NT2/D1 (cell line): ENCODE measurements at regions not wholly inside any gene's neighbourhood (a gene's known extent, or its start where the extent isn't known, plus 50 kb on each side); places are given as distances from the start of the nearest gene placed in this dataset.

Experiments used
- YY1 ChIP-seq: IDR thresholded peaks from 2 replicates; pipeline ENCODE4 v1.6.1; 2011; ENCODE audit not compliant: insufficient read length, insufficient read depth
- ZNF274 ChIP-seq: IDR thresholded peaks from 2 replicates; pipeline ENCODE4 v1.6.1; 2011; ENCODE audit warnings: mild to moderate bottlenecking, low read depth, low read length

- no peak for TF ChIP-seq YY1
- TF ChIP-seq ZNF274, result no peak
Observed at GRCh38 chr1:218656301-218657037, 311.3 kb downstream of the TGFB2 start.
